ENCODE measurements at regions not wholly inside any gene's neighbourhood (a gene's known extent, or its start where the extent isn't known, plus 50 kb on each side); places are given as distances from the start of the nearest gene placed in this dataset.

DNA sequence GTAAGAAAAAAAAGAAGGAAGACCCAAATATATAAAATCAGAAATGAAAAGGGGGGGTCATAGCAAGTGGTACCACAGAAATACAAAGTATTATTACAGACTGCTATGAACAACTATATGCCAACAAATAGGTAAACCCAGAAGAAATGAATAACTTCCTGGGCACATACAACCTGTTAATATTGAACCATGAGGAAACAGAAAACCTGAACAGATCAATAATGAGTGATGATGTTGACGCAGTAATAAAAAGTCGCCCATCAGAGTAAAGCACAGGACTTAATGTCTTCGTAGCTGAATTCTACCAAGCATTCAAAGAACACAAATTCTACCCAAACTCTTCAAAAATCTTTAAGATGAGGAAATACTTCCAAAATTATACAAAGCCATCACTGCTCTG lies 921.6 kb upstream of the SEMA6D start:
- DNase-seq (no peak), ATAC-seq (no peak)
- no peak overlapping the region for H3K4me3 ChIP-seq
- H3K4me1 ChIP-seq, result no peaks in the 10 kb centered on the region
- H3K36me3 ChIP-seq, result no peaks in the 10 kb centered on the region
- H3K27ac ChIP-seq, result no peak overlapping the region
- intact Hi-C loops (cut with DNase I), result no loop called here
- H3K27me3 ChIP-seq, result no peaks in the 10 kb centered on the region
- 95 to 97% methylated on average over 3 of the region's 3 CpGs for WGBS, 2 donors
- TF ChIP-seq, protein P1, sequence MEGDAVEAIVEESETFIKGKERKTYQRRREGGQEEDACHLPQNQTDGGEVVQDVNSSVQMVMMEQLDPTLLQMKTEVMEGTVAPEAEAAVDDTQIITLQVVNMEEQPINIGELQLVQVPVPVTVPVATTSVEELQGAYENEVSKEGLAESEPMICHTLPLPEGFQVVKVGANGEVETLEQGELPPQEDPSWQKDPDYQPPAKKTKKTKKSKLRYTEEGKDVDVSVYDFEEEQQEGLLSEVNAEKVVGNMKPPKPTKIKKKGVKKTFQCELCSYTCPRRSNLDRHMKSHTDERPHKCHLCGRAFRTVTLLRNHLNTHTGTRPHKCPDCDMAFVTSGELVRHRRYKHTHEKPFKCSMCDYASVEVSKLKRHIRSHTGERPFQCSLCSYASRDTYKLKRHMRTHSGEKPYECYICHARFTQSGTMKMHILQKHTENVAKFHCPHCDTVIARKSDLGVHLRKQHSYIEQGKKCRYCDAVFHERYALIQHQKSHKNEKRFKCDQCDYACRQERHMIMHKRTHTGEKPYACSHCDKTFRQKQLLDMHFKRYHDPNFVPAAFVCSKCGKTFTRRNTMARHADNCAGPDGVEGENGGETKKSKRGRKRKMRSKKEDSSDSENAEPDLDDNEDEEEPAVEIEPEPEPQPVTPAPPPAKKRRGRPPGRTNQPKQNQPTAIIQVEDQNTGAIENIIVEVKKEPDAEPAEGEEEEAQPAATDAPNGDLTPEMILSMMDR (IDR thresholded peaks at IDR 0.05), result no peak
- H3K9me3 ChIP-seq, result peaks cover 0 to 15% (median 0%) of the 10 kb centered on the region in 11 donors

DNA sequence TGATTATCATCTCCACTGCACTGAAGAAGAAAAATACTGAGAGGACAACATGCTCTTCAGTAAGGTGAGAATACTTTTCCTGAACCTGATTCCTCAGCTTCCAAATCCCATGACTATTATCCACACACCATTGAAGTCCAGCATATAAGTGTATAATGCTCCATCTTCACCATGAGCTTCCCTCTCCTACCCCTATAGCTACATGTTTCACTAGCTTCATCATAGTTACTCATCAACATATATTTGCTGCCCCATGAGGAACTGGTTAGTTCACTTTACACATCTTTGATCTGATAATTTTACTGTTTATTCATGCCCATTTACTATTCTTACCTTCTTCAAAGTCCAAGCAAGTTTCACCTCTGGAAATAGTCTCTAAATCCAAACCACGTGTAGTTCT lies 908.5 kb upstream of the SEMA6D start:
- H3K4me3 ChIP-seq, result no peak overlapping the region
- TF ChIP-seq, protein P1 (IDR thresholded peaks at IDR 0.05), result no peak
- H3K36me3 ChIP-seq, result no peaks in the 10 kb centered on the region
- intact Hi-C loops (cut with DNase I), result no loop called here
- H3K9me3 ChIP-seq, result peaks cover 0 to 8% (median 0%) of the 10 kb centered on the region in 11 donors
- H3K27me3 ChIP-seq, result no peaks in the 10 kb centered on the region
- no peaks in the 10 kb centered on the region for H3K4me1 ChIP-seq
- 15 to 26% methylated on average over 1 of the region's 1 CpG for WGBS, 2 donors
- DNase-seq, result no peak
- no peak for ATAC-seq
- H3K27ac ChIP-seq, result no peak overlapping the region

DNA sequence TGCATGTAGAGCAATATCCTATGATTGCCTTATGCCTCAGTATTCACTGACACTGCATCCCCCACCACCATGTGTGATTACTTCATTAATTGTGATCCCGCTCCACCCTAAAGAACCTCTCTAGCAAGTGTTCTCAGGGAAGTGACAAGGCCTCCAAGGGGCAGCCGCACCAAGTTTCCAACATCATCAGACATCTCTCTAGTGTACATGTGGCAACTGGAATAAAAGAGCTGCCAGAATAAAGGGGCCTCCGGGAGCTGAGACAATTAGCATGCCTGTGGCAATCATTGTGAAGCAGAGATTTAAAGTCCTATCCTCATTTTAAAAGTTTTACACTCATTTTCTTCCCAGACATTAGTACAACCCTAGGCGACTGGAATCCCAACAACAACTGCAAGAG lies 902.1 kb upstream of the SEMA6D start:
- TF ChIP-seq, protein P1 (IDR thresholded peaks at IDR 0.05), result no peak
- DNase-seq (no peak), ATAC-seq (no peak)
- Histone ChIP-seq H3K9me3 (no peaks in the 10 kb centered on the region), H3K36me3 (no peaks in the 10 kb centered on the region), H3K4me1 (no peaks in the 10 kb centered on the region), H3K27me3 (no peaks in the 10 kb centered on the region), H3K4me3 (no peak overlapping the region), H3K27ac (no peak overlapping the region)
- 77 to 81% methylated on average over 4 of the region's 4 CpGs for WGBS, 2 donors
- intact Hi-C loops (cut with DNase I), result no loop called here

DNA sequence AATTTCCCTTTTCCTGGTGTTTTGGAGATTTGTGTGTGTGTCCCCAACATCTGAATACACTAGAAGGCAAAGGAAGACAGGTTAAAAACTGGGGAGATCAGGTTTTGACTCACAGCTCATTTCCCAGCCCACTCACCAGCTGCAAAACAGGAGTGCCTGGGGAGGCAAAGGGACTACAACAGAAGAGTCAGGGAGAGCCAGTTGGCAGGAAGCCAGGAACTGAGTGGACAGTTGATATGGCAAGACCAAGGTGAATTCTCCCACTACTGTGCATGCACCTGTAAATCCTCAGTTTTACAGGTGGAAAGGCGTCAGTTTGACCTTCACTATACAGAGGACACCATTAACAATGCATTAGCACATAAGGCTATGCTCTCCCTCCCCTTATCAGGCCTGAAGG lies 901.5 kb upstream of the SEMA6D start:
- H3K27ac ChIP-seq, result no peak overlapping the region
- H3K4me3 ChIP-seq, result no peak overlapping the region
- H3K4me1 ChIP-seq, result no peaks in the 10 kb centered on the region
- no peaks in the 10 kb centered on the region for H3K36me3 ChIP-seq
- DNase-seq (peak; percentile 7 to 16), ATAC-seq (no peak)
- H3K9me3 ChIP-seq, result no peaks in the 10 kb centered on the region
- intact Hi-C loops (cut with DNase I), result no loop called here
- H3K27me3 ChIP-seq, result no peaks in the 10 kb centered on the region
- TF ChIP-seq, protein P1 (IDR thresholded peaks at IDR 0.05), result no peak
- 74 to 88% methylated on average over 1 of the region's 1 CpG for WGBS, 2 donors

DNA sequence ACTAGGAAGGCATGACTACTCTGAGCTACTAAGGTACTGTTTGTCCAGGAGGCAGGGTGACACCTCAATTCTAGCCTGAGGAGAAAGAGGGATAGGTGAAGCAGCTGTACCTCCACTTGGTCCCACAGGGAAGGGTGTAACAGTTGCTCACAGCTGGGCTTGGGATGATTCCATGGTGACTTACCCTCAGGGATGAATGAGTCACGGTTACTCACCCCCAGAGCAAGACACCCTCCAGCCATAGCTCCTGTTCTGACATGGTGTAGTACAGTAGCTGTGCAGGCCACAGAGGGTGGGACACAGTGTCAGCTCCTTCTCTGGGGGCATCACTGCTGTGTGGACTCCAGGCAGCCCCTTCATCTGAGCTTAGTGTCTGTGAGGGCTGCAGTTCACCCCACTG lies 868.6 kb upstream of the SEMA6D start:
- DNase-seq (no peak), ATAC-seq (no peak)
- Histone ChIP-seq H3K4me3 (no peak overlapping the region), H3K36me3 (no peaks in the 10 kb centered on the region), H3K27ac (no peak overlapping the region), H3K9me3 (peaks cover 0 to 19% (median 0%) of the 10 kb centered on the region in 11 donors), H3K4me1 (no peaks in the 10 kb centered on the region), H3K27me3 (no peaks in the 10 kb centered on the region)
- TF ChIP-seq, protein P1 (IDR thresholded peaks at IDR 0.05), result no peak
- intact Hi-C loops (cut with DNase I), result no loop called here
- 70 to 90% methylated on average over 1 of the region's 1 CpG for WGBS, 2 donors

All from heart right ventricle (tissue), 16 donors.